SK-N-SH treated with all-trans-retinoic acid at 6 μM for 48 hours (cell line): ENCODE measurements at regions not wholly inside any gene's neighbourhood (a gene's known extent, or its start where the extent isn't known, plus 50 kb on each side); places are given as distances from the start of the nearest gene placed in this dataset.
"Not testable (repeated sequence)": the region's sequence is repeated elsewhere in the genome, so short reads cannot be mapped to it uniquely, and the experiment has no call there.

Experiments used
- ATAC-seq: fragments of 200-7000 bp; cut with Tn5 transposase; 3 replicates; pipeline ENCODE4 v1.9.1; 2020; ENCODE audit warnings: mild to moderate bottlenecking, moderate library complexity
- ARNTL ChIP-seq: fragments of 450-650 bp; formaldehyde crosslinking; IDR thresholded peaks from 2 replicates; pipeline ENCODE4 v1.5.0; 2020; ENCODE audit warnings: low read depth, mild to moderate bottlenecking, moderate library complexity, borderline replicate concordance
- CSDC2 ChIP-seq: fragments of 250-450 bp; sonication (Bioruptor Pico); IDR thresholded peaks from 2 replicates; pipeline ENCODE4 v1.5.0; 2020; ENCODE audit warnings: mild to moderate bottlenecking, moderate library complexity
- ESRRG ChIP-seq: fragments of 250-450 bp; sonication (Bioruptor Pico); IDR thresholded peaks from 2 replicates; pipeline ENCODE4 v1.6.1; 2021; ENCODE audit warnings: mild to moderate bottlenecking
- GLIS3 ChIP-seq: fragments of 250-450 bp; sonication (Bioruptor Pico); IDR thresholded peaks from 2 replicates; pipeline ENCODE4 v1.5.0; 2020; ENCODE audit warnings: mild to moderate bottlenecking, moderate library complexity
- ISL1 ChIP-seq: fragments of 250-450 bp; sonication (Bioruptor Pico); IDR thresholded peaks from 2 replicates; pipeline ENCODE4 v2.1.2; 2022; ENCODE audit warnings: mild to moderate bottlenecking, moderate library complexity
- OSR1 ChIP-seq: fragments of 250-450 bp; sonication (Bioruptor Pico); IDR thresholded peaks from 2 replicates; pipeline ENCODE4 v1.8.0; 2022; ENCODE audit warnings: moderate library complexity, mild to moderate bottlenecking, inconsistent platforms
- PPARA ChIP-seq: fragments of 250-450 bp; sonication (Bioruptor Pico); IDR thresholded peaks from 2 replicates; pipeline ENCODE4 v1.5.0; 2020; ENCODE audit warnings: mild to moderate bottlenecking, borderline replicate concordance
- SNAI2 ChIP-seq: fragments of 250-450 bp; sonication (Bioruptor Pico); IDR thresholded peaks from 2 replicates; pipeline ENCODE4 v1.5.0; 2020; ENCODE audit warnings: mild to moderate bottlenecking, moderate library complexity
- TCF4 ChIP-seq: fragments of 250-450 bp; sonication (Bioruptor Pico); IDR thresholded peaks from 2 replicates; pipeline ENCODE4 v1.8.0; 2021; ENCODE audit warnings: mild to moderate bottlenecking, moderate library complexity, borderline replicate concordance
- TOX ChIP-seq: fragments of 250-450 bp; sonication (Bioruptor Pico); IDR thresholded peaks from 2 replicates; pipeline ENCODE4 v1.8.0; 2021; ENCODE audit warnings: mild to moderate bottlenecking, moderate library complexity, borderline replicate concordance
- ZC3H10 ChIP-seq: fragments of 250-450 bp; sonication (Bioruptor Pico); IDR thresholded peaks from 2 replicates; pipeline ENCODE4 v1.5.1; 2021; ENCODE audit warnings: mild to moderate bottlenecking, moderate library complexity
- ZFP30 ChIP-seq: fragments of 450-650 bp; formaldehyde crosslinking; IDR thresholded peaks from 2 replicates; pipeline ENCODE4 v1.5.0; 2022; ENCODE audit warnings: mild to moderate bottlenecking, moderate library complexity
- ZNF70 ChIP-seq: fragments of 450-650 bp; formaldehyde crosslinking; IDR thresholded peaks from 2 replicates; pipeline ENCODE4 v1.5.0; 2020; ENCODE audit warnings: mild to moderate bottlenecking, moderate library complexity
- ZNF8 ChIP-seq: fragments of 450-650 bp; formaldehyde crosslinking; IDR thresholded peaks from 2 replicates; pipeline ENCODE4 v1.5.0; 2020; ENCODE audit warnings: mild to moderate bottlenecking, moderate library complexity
- TF ChIP-seq, protein P1 (sequence below): fragments of 250-450 bp; sonication (Bioruptor Pico); IDR thresholded peaks from 2 replicates; pipeline ENCODE4 v1.8.0; 2020; ENCODE audit warnings: mild to moderate bottlenecking, moderate library complexity, borderline replicate concordance
- TF ChIP-seq, protein P2 (sequence below): fragments of 250-450 bp; sonication (Bioruptor Pico); IDR thresholded peaks from 2 replicates; pipeline ENCODE4 v1.5.1; 2021; ENCODE audit warnings: mild to moderate bottlenecking, moderate library complexity
- TF ChIP-seq, protein P3 (sequence below): fragments of 250-450 bp; sonication (Bioruptor Pico); IDR thresholded peaks from 2 replicates; pipeline ENCODE4 v1.8.0; 2021; ENCODE audit warnings: low read depth, mild to moderate bottlenecking, moderate library complexity, borderline replicate concordance
- TF ChIP-seq, protein P4 (sequence below): fragments of 250-450 bp; sonication (Bioruptor Pico); IDR thresholded peaks from 2 replicates; pipeline ENCODE4 v1.5.0; 2020; ENCODE audit warnings: mild to moderate bottlenecking, moderate library complexity
- TF ChIP-seq, protein P5 (sequence below): fragments of 250-450 bp; sonication (Bioruptor Pico); IDR thresholded peaks from 2 replicates; pipeline ENCODE4 v1.5.1; 2020; ENCODE audit warnings: low read depth, mild to moderate bottlenecking, moderate library complexity

DNA sequence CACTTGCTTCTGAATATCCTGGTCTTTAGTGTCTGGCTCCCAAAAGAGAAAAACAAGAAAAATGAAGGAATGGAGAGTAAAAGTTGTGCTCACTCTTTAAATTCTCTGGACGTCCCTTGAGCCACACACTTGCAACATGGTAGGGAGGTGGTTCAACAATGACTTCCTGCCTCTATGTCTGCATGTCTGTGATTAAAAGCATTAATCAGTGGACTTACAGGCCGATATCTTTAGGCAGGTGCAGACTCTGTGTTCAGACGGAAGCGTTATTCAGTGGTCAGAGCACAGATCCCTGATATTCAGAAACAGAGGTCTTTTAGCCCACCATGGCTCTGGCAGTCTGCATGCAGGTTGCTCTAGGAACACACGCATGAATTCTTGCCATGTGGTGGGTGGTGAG, 1920.0 kb upstream of the RAG2 start:
- no peak for ATAC-seq
- no peak for TF ChIP-seq SNAI2 (CRISPR knock-in tag)
- no peak for TF ChIP-seq ISL1 (CRISPR knock-in tag)
- TF ChIP-seq, protein P1, sequence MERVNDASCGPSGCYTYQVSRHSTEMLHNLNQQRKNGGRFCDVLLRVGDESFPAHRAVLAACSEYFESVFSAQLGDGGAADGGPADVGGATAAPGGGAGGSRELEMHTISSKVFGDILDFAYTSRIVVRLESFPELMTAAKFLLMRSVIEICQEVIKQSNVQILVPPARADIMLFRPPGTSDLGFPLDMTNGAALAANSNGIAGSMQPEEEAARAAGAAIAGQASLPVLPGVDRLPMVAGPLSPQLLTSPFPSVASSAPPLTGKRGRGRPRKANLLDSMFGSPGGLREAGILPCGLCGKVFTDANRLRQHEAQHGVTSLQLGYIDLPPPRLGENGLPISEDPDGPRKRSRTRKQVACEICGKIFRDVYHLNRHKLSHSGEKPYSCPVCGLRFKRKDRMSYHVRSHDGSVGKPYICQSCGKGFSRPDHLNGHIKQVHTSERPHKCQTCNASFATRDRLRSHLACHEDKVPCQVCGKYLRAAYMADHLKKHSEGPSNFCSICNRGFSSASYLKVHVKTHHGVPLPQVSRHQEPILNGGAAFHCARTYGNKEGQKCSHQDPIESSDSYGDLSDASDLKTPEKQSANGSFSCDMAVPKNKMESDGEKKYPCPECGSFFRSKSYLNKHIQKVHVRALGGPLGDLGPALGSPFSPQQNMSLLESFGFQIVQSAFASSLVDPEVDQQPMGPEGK (CRISPR knock-in tag): no peak
- TF ChIP-seq, protein P2, sequence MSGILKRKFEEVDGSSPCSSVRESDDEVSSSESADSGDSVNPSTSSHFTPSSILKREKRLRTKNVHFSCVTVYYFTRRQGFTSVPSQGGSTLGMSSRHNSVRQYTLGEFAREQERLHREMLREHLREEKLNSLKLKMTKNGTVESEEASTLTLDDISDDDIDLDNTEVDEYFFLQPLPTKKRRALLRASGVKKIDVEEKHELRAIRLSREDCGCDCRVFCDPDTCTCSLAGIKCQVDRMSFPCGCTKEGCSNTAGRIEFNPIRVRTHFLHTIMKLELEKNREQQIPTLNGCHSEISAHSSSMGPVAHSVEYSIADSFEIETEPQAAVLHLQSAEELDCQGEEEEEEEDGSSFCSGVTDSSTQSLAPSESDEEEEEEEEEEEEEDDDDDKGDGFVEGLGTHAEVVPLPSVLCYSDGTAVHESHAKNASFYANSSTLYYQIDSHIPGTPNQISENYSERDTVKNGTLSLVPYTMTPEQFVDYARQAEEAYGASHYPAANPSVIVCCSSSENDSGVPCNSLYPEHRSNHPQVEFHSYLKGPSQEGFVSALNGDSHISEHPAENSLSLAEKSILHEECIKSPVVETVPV: no peak
- TF ChIP-seq TOX: no peak
- TF ChIP-seq, protein P3, sequence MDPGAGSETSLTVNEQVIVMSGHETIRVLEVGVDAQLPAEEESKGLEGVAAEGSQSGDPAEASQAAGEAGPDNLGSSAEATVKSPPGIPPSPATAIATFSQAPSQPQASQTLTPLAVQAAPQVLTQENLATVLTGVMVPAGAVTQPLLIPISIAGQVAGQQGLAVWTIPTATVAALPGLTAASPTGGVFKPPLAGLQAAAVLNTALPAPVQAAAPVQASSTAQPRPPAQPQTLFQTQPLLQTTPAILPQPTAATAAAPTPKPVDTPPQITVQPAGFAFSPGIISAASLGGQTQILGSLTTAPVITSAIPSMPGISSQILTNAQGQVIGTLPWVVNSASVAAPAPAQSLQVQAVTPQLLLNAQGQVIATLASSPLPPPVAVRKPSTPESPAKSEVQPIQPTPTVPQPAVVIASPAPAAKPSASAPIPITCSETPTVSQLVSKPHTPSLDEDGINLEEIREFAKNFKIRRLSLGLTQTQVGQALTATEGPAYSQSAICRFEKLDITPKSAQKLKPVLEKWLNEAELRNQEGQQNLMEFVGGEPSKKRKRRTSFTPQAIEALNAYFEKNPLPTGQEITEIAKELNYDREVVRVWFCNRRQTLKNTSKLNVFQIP (CRISPR knock-in tag): no peak
- no peak for TF ChIP-seq TCF4 (CRISPR knock-in tag)
- no peak for TF ChIP-seq CSDC2 (CRISPR knock-in tag)
- no peak for TF ChIP-seq PPARA (CRISPR knock-in tag)
- no peak for TF ChIP-seq OSR1 (CRISPR knock-in tag)
- no peak for TF ChIP-seq ZFP30 (CRISPR knock-in tag)
- TF ChIP-seq ZNF8: no peak
- TF ChIP-seq, protein P4, sequence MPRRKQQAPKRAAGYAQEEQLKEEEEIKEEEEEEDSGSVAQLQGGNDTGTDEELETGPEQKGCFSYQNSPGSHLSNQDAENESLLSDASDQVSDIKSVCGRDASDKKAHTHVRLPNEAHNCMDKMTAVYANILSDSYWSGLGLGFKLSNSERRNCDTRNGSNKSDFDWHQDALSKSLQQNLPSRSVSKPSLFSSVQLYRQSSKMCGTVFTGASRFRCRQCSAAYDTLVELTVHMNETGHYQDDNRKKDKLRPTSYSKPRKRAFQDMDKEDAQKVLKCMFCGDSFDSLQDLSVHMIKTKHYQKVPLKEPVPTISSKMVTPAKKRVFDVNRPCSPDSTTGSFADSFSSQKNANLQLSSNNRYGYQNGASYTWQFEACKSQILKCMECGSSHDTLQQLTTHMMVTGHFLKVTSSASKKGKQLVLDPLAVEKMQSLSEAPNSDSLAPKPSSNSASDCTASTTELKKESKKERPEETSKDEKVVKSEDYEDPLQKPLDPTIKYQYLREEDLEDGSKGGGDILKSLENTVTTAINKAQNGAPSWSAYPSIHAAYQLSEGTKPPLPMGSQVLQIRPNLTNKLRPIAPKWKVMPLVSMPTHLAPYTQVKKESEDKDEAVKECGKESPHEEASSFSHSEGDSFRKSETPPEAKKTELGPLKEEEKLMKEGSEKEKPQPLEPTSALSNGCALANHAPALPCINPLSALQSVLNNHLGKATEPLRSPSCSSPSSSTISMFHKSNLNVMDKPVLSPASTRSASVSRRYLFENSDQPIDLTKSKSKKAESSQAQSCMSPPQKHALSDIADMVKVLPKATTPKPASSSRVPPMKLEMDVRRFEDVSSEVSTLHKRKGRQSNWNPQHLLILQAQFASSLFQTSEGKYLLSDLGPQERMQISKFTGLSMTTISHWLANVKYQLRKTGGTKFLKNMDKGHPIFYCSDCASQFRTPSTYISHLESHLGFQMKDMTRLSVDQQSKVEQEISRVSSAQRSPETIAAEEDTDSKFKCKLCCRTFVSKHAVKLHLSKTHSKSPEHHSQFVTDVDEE: no peak
- TF ChIP-seq GLIS3 (CRISPR knock-in tag): no peak
- TF ChIP-seq ZC3H10: no peak
- no peak for TF ChIP-seq ESRRG (CRISPR knock-in tag)
- TF ChIP-seq, protein P5, sequence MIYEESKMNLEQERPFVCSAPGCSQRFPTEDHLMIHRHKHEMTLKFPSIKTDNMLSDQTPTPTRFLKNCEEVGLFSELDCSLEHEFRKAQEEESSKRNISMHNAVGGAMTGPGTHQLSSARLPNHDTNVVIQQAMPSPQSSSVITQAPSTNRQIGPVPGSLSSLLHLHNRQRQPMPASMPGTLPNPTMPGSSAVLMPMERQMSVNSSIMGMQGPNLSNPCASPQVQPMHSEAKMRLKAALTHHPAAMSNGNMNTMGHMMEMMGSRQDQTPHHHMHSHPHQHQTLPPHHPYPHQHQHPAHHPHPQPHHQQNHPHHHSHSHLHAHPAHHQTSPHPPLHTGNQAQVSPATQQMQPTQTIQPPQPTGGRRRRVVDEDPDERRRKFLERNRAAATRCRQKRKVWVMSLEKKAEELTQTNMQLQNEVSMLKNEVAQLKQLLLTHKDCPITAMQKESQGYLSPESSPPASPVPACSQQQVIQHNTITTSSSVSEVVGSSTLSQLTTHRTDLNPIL: no peak

DNA sequence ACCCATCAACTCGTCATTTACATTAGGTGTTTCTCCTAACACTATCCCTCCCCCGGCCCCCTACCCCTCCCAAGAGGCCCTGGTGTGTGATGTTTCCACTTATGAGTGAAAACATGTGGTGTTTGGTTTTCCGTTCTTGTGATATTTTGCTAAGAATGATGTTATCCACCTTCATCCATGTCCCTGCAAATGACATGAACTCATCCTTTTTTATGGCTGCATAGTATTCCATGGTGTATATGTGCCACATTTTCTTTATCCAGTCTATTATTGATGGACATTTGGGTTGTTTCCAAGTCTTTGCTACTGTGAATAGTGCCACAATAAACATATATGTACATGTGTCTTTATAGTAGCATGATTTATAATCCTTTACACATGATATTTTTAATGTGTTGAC, 1914.8 kb upstream of the RAG2 start:
- not testable (repeated sequence) for ATAC-seq

DNA sequence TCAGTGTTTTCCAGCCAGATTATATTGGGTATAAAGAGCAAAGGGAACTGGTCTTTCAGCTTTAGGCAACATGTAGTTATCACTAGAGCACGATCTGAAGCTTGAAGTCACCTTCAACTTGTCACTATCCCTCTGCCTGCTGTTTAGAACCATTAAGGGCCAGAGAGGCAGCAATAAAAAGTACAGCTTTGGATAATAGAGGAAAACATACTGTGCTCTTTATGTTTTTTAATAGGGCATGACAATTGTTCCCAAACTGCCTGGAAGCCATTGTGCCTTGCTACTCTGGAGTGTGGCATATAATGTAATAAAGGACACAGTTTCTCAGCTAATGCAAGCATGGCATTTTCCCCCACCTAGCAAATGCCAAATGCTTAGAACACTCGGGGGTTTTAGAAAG, 1912.0 kb upstream of the RAG2 start:
- ATAC-seq: no peak
- TF ChIP-seq, protein P3 (CRISPR knock-in tag): no peak
- no peak for TF ChIP-seq ARNTL (CRISPR knock-in tag)
- TF ChIP-seq CSDC2 (CRISPR knock-in tag): no peak
- no peak for TF ChIP-seq ESRRG (CRISPR knock-in tag)

DNA sequence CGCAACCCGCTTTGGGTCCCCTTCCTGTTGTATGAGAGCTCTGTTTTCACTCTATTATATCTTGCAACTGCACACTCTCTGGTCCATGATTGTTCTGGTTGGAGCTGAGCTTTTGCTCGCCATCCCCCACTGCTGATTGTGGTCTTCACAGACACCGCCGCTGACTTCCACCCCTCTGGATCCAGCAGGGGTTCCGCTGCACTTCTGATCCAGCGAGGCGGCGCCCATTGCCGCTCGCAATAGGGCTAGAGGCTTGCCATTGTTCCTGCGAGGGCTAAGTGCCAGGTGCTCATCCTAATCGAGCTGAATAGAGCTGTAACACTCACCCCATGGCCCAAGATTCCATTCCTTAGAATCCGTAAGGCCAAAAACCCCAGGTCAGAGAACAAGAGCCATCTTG, 1905.8 kb upstream of the RAG2 start:
- no peak for ATAC-seq
- no peak for TF ChIP-seq ZC3H10
- TF ChIP-seq PPARA (CRISPR knock-in tag): no peak
- no peak for TF ChIP-seq ZNF70 (CRISPR knock-in tag)
- TF ChIP-seq ISL1 (CRISPR knock-in tag): no peak
- no peak for TF ChIP-seq ESRRG (CRISPR knock-in tag)
- TF ChIP-seq SNAI2 (CRISPR knock-in tag): no peak
- TF ChIP-seq ARNTL (CRISPR knock-in tag): no peak
- no peak for TF ChIP-seq GLIS3 (CRISPR knock-in tag)
- TF ChIP-seq, protein P3 (CRISPR knock-in tag): no peak
- TF ChIP-seq, protein P2: no peak
- no peak for TF ChIP-seq CSDC2 (CRISPR knock-in tag)
- TF ChIP-seq TOX: no peak
